HCT116 (cell line): ENCODE measurements at regions not wholly inside any gene's neighbourhood (a gene's known extent, or its start where the extent isn't known, plus 50 kb on each side); places are given as distances from the start of the nearest gene placed in this dataset.

ENCODE experiments used
- ATAC-seq: fragments of 200-7000 bp; cut with Tn5 transposase; 2 replicates; pipeline ENCODE4 v1.9.1; 2020; ENCODE audit warnings: mild to moderate bottlenecking, moderate library complexity
- BruUV-seq: library from RNA; stranded (reverse); fragments of 400-500 nt; replicated peaks from 2 replicates; lab custom pipeline; 2021; lab: Mats Ljungman, UMichigan
- CTCF ChIA-PET: fragments of 300-600 bp; sonication (Branson Sonifier 250); formaldehyde crosslinking; loops from one replicate; lab custom pipeline; 2021; ENCODE audit warnings: antibody characterized with exemption; lab: Charles Lee
- POLR2A ChIA-PET: fragments of 300-600, 350-600 bp; sonication (Branson Sonifier 250); formaldehyde crosslinking; loops from one replicate; lab custom pipeline; 2021; ENCODE audit warnings: antibody characterized with exemption; lab: Charles Lee
- RAD21 ChIA-PET, 2 experiments: fragments of 300-600 bp; sonication (Branson Sonifier 250); formaldehyde crosslinking; loops; one replicate each; lab custom pipeline; 2023; ENCODE audit warnings: low total read pairs in 2 of 2; ENCODE audit not compliant: uncharacterized antibody in 2 of 2, unreplicated experiment in 2 of 2, low non-redundant PET in 1 of 2; lab: Charles Lee
- DNase-seq: peaks from one replicate; pipeline ENCODE4 v3.0.0-alpha.2; 2010; ENCODE audit warnings: low read depth, low spot score
- H2AFZ ChIP-seq: fragments of 200-600 bp; shearing (Covaris generic), sonication (generic); 2 replicates; pipeline ENCODE4 v1.6.1; 2017; ENCODE audit warnings: low read depth, mixed run types, mixed read lengths, antibody characterized with exemption, low read length; ENCODE audit not compliant: poor library complexity, severe bottlenecking
- H3K27ac ChIP-seq: 2 replicates; pipeline ENCODE4 v1.5.1; 2012; ENCODE audit warnings: low read depth, low read length
- H3K27me3 ChIP-seq: fragments of 200-600 bp; sonication (generic); 2 replicates; pipeline ENCODE4 v1.6.1; 2016; ENCODE audit warnings: mixed run types, low read length, mixed read lengths; ENCODE audit not compliant: insufficient read depth
- H3K36me3 ChIP-seq, 2 experiments: fragments of 200-500 bp in 1 of 2; fragments of 200-600 bp in 1 of 2; sonication (Bioruptor generic) in 1 of 2; sonication (generic) in 1 of 2; 2 replicates each; pipeline versions ENCODE4 v1.5.1 to v1.6.1; 2014 to 2016; ENCODE audit warnings: low read length in 2 of 2, inconsistent platforms in 1 of 2, mixed read lengths in 1 of 2, mixed run types in 1 of 2; ENCODE audit not compliant: insufficient read depth in 2 of 2, control insufficient read depth in 1 of 2
- H3K4me1 ChIP-seq, 2 experiments: fragments of 200-600 bp in 1 of 2; sonication (generic) in 1 of 2; 2 replicates each; pipeline versions ENCODE4 v1.5.1 to v1.6.1; 2012 to 2017; ENCODE audit warnings: low read length in 2 of 2, inconsistent platforms in 1 of 2, mild to moderate bottlenecking in 1 of 2, mixed read lengths in 1 of 2, mixed run types in 1 of 2, moderate library complexity in 1 of 2; ENCODE audit not compliant: insufficient read depth in 2 of 2, control insufficient read depth in 1 of 2
- H3K4me2 ChIP-seq: fragments of 200-600 bp; sonication (generic); 2 replicates; pipeline ENCODE4 v1.6.1; 2017; ENCODE audit warnings: mixed run types, low read length, mixed read lengths
- H3K4me3 ChIP-seq, 2 experiments: fragments of 200-600 bp in 1 of 2; sonication (generic) in 1 of 2; replicated peaks in 1 of 2; 2 replicates each; pipeline ENCODE4 v1.5.1; 2011 to 2016; ENCODE audit warnings: low read length in 2 of 2, control low read depth in 1 of 2, low read depth in 1 of 2, mild to moderate bottlenecking in 1 of 2, mixed read lengths in 1 of 2, mixed run types in 1 of 2
- H3K79me2 ChIP-seq: fragments of 200-600 bp; sonication (generic); 2 replicates; pipeline ENCODE4 v1.6.1; 2017; ENCODE audit warnings: mild to moderate bottlenecking, mixed run types, low read length, moderate library complexity, mixed read lengths; ENCODE audit not compliant: insufficient read depth
- H3K9ac ChIP-seq: fragments of 200-600 bp; sonication (generic); 2 replicates; pipeline ENCODE4 v1.6.1; 2016; ENCODE audit warnings: low read length, mixed read lengths
- H3K9me2 ChIP-seq: fragments of 200-600 bp; sonication (generic), shearing (Covaris generic); 2 replicates; pipeline ENCODE4 v1.6.1; 2017; ENCODE audit warnings: mixed run types, mild to moderate bottlenecking, moderate library complexity; ENCODE audit not compliant: insufficient read depth
- H3K9me3 ChIP-seq, 2 experiments: fragments of 200-500 bp in 1 of 2; fragments of 200-600 bp in 1 of 2; sonication (Bioruptor generic) in 1 of 2; sonication (generic) in 1 of 2; 2 replicates each; pipeline ENCODE4 v1.6.1; 2014 to 2017; ENCODE audit warnings: low read length in 2 of 2, mixed read lengths in 2 of 2, inconsistent platforms in 1 of 2, low read depth in 1 of 2, mild to moderate bottlenecking in 1 of 2, mixed run types in 1 of 2, moderate library complexity in 1 of 2; ENCODE audit not compliant: control insufficient read depth in 1 of 2, insufficient read depth in 1 of 2
- H4K20me1 ChIP-seq: fragments of 200-600 bp; sonication (generic), shearing (Covaris generic); 2 replicates; pipeline ENCODE4 v1.6.1; 2017; ENCODE audit warnings: mixed run types, mild to moderate bottlenecking, moderate library complexity; ENCODE audit not compliant: insufficient read depth
- CBX3 ChIP-seq: IDR thresholded peaks from 2 replicates; pipeline ENCODE4 v1.6.1; 2012; ENCODE audit warnings: low read depth
- CEBPB ChIP-seq: IDR thresholded peaks from 2 replicates; pipeline ENCODE4 v1.6.1; 2012; ENCODE audit warnings: low read depth
- ELF1 ChIP-seq: IDR thresholded peaks from 2 replicates; pipeline ENCODE4 v1.6.1; 2012; ENCODE audit warnings: low read depth, borderline replicate concordance
- EZH2phosphoT487 ChIP-seq: fragments of 200-600 bp; IDR thresholded peaks from 2 replicates; pipeline ENCODE4 v1.6.1; 2018; ENCODE audit warnings: antibody characterized with exemption, borderline replicate concordance
- POLR2A ChIP-seq: IDR thresholded peaks from 2 replicates; pipeline ENCODE4 v1.7.0; 2011; ENCODE audit warnings: borderline replicate concordance; ENCODE audit not compliant: insufficient read depth, insufficient read length; ENCODE audit errors: extremely low read depth
- SIN3A ChIP-seq: IDR thresholded peaks from 2 replicates; pipeline ENCODE4 v1.6.1; 2012; ENCODE audit warnings: low read depth
- SP1 ChIP-seq: IDR thresholded peaks from 2 replicates; pipeline ENCODE4 v1.6.1; 2012; ENCODE audit warnings: low read depth
- SRF ChIP-seq: IDR thresholded peaks from 2 replicates; pipeline ENCODE4 v1.6.1; 2012; ENCODE audit warnings: low read depth
- ZFX ChIP-seq: fragments of 450-650 bp; IDR thresholded peaks from 2 replicates; pipeline ENCODE4 v1.6.1; 2017
- ZNF274 ChIP-seq: fragments of 200-500 bp; sonication (Bioruptor generic); IDR thresholded peaks from 2 replicates; pipeline ENCODE4 v1.6.1; 2014; ENCODE audit warnings: mild to moderate bottlenecking, low read depth, low read length, inconsistent platforms
- intact Hi-C: fragments of 100-400 bp; cut with micrococcal nuclease; formaldehyde crosslinking; loops from 2 replicates; pipeline ENCODE4 v1.10.0; 2022
- TF ChIP-seq, protein P1 (sequence below): IDR thresholded peaks from 2 replicates; pipeline ENCODE4 v1.6.1; 2012
- TF ChIP-seq, protein P2 (sequence below): IDR thresholded peaks from 2 replicates; pipeline ENCODE4 v1.6.1; 2012; ENCODE audit warnings: low read depth
- TF ChIP-seq, protein P3 (sequence below), 3 experiments: fragments of 200-600 bp in 1 of 3; sonication (generic) in 1 of 3; IDR thresholded peaks in 2 of 3; conservative IDR thresholded peaks in 1 of 3; 2 replicates each; pipeline ENCODE4 v1.5.1; 2012 to 2017; ENCODE audit warnings: low read depth in 2 of 3, low read length in 2 of 3, antibody characterized with exemption in 1 of 3, borderline replicate concordance in 1 of 3, control low read depth in 1 of 3, mild to moderate bottlenecking in 1 of 3, mixed read lengths in 1 of 3, mixed run types in 1 of 3, moderate library complexity in 1 of 3; ENCODE audit not compliant: insufficient read depth in 1 of 3

DNA sequence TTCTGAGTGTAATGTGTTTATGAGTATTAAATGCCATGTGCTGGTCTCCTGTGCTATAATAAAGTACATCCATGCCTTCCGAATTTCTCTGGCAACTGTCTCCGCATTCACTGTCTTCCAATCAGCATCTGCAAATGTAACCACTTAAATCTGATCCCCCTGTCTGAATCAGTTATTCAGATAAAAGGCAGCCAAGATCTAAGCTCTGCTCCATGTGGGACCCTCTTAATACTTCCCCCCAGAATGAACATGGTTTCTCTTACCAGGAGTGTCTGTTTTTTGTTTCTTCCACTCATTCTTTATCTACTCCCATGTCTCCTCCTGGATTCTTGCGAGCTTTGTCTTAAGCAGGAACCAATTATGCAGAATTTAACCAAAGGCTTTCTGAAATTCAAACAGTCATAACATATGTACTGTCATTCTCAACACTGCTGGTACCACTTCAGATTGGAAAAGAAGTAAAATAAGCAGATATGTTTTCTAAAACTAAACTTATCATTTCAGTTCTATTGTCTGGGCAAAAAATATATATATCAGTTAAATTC, 996.7 kb upstream of the FLRT2 start:
- ChIA-PET POLR2A (no interaction called here), RAD21 (no interaction called here), CTCF (no interaction called here)
- H3K27ac ChIP-seq, result no peak overlapping the region
- no peak for DNase-seq
- no peaks in the 10 kb centered on the region for H3K27me3 ChIP-seq
- no peak overlapping the region for H3K9ac ChIP-seq
- intact Hi-C loops, result no loop called here
- no peak for ATAC-seq
- no peaks in the 10 kb centered on the region for H3K36me3 ChIP-seq
- BruUV-seq, result no TSS peak
- H3K9me3 ChIP-seq, result peaks cover 5 to 14% of the 10 kb centered on the region in 2 experiments; a peak in 3 of 4 replicates
- TF ChIP-seq, protein P1, sequence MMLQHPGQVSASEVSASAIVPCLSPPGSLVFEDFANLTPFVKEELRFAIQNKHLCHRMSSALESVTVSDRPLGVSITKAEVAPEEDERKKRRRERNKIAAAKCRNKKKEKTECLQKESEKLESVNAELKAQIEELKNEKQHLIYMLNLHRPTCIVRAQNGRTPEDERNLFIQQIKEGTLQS, result no peak
- TF ChIP-seq, protein P2, sequence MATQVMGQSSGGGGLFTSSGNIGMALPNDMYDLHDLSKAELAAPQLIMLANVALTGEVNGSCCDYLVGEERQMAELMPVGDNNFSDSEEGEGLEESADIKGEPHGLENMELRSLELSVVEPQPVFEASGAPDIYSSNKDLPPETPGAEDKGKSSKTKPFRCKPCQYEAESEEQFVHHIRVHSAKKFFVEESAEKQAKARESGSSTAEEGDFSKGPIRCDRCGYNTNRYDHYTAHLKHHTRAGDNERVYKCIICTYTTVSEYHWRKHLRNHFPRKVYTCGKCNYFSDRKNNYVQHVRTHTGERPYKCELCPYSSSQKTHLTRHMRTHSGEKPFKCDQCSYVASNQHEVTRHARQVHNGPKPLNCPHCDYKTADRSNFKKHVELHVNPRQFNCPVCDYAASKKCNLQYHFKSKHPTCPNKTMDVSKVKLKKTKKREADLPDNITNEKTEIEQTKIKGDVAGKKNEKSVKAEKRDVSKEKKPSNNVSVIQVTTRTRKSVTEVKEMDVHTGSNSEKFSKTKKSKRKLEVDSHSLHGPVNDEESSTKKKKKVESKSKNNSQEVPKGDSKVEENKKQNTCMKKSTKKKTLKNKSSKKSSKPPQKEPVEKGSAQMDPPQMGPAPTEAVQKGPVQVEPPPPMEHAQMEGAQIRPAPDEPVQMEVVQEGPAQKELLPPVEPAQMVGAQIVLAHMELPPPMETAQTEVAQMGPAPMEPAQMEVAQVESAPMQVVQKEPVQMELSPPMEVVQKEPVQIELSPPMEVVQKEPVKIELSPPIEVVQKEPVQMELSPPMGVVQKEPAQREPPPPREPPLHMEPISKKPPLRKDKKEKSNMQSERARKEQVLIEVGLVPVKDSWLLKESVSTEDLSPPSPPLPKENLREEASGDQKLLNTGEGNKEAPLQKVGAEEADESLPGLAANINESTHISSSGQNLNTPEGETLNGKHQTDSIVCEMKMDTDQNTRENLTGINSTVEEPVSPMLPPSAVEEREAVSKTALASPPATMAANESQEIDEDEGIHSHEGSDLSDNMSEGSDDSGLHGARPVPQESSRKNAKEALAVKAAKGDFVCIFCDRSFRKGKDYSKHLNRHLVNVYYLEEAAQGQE, result no peak
- no peak for TF ChIP-seq SRF
- no peak for TF ChIP-seq ELF1
- TF ChIP-seq SP1, result no peak
- no peak for TF ChIP-seq ZFX
- TF ChIP-seq, protein P3, sequence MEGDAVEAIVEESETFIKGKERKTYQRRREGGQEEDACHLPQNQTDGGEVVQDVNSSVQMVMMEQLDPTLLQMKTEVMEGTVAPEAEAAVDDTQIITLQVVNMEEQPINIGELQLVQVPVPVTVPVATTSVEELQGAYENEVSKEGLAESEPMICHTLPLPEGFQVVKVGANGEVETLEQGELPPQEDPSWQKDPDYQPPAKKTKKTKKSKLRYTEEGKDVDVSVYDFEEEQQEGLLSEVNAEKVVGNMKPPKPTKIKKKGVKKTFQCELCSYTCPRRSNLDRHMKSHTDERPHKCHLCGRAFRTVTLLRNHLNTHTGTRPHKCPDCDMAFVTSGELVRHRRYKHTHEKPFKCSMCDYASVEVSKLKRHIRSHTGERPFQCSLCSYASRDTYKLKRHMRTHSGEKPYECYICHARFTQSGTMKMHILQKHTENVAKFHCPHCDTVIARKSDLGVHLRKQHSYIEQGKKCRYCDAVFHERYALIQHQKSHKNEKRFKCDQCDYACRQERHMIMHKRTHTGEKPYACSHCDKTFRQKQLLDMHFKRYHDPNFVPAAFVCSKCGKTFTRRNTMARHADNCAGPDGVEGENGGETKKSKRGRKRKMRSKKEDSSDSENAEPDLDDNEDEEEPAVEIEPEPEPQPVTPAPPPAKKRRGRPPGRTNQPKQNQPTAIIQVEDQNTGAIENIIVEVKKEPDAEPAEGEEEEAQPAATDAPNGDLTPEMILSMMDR (IDR thresholded peaks at IDR 0.05 in 2 of 3, conservative IDR thresholded peaks at IDR 0.05 in 1 of 3; ENCODE audit: borderline replicate concordance in 1 of 3, insufficient read depth in 1 of 3, low read depth in 2 of 3, low read length in 2 of 3), result no peak
- no peak for TF ChIP-seq SIN3A
- TF ChIP-seq CBX3, result no peak
- TF ChIP-seq ZNF274, result no peak
- TF ChIP-seq EZH2phosphoT487, result no peak
- no peak for TF ChIP-seq POLR2A
- no peak for TF ChIP-seq CEBPB
- no peaks in the 10 kb centered on the region for H3K79me2 ChIP-seq
- H3K4me3 ChIP-seq, result no peak overlapping the region
- H3K9me2 ChIP-seq, result no peaks in the 10 kb centered on the region
- H3K4me2 ChIP-seq, result no peak overlapping the region
- H3K4me1 ChIP-seq, result no peaks in the 10 kb centered on the region; a peak in 1 of 4 replicates
- H4K20me1 ChIP-seq, result no peaks in the 10 kb centered on the region
- no peak overlapping the region for H2AFZ ChIP-seq
